GM21360 (cell line): ENCODE measurements at regions not wholly inside any gene's neighbourhood (a gene's known extent, or its start where the extent isn't known, plus 50 kb on each side); places are given as distances from the start of the nearest gene placed in this dataset.

Experiments used
- ATAC-seq: cut with Tn5 transposase; IDR thresholded peaks from one replicate; pipeline ENCODE4 v1.9.1; 2021; ENCODE audit warnings: mild to moderate bottlenecking, moderate library complexity; ENCODE audit not compliant: unreplicated experiment

DNA sequence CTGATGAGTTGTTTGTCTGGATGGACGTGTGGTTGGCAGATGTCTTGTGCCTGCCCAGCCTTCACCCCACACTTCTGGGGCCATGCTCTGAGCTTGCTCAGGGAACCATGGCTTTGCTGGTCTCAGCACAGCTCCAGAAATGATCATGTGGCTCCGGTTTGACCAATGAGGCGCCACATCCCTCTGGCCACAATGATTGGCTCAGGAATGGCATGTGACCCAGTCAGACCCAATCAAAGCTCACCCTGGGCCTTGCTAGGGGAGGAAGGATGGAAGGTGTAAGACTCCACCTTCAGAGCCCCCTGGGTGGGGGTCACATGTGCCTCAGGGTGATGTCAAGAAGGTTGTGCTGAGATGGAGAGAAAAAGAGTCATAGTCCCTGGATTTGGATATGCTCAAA, 281.6 kb upstream of the SULF2 start:
- ATAC-seq = no peak

DNA sequence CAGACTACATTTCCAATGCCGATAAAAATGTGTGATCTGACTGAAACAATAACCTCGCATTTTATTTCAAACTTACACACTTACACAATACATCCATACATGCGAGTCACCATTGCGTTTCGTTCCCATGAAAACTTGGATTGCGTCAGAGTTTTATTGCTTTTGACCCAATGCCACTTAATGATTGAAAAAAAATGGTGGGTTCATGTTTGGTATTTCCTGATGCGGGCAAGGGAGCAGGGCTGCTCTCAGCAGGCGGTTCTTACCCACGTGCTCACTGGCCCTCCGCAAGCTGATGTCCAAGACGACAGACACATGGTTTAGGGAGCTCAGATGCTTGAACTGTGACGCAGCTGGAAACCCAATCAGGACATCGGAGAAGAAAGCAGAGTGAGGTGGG, 281.0 kb upstream of the SULF2 start:
- no peak for ATAC-seq

DNA sequence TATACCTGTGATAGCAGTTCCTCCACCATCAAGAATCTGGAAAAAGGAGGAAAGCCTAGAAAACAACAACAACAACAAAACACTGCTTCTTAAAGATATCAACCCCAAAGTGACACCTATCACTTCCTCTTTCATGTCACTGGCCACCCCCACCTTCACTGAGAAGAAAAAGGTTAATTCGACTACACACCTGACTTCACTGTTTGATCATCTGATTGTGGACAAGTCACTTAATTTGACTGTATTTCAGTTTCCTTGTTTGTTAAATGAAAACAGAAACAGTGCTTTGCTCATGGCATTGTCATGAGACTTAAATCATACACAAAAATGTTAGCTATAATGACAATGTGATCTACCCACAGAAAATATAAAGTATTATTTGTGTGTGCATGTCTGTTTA, 280.6 kb upstream of the SULF2 start:
- no peak for ATAC-seq

DNA sequence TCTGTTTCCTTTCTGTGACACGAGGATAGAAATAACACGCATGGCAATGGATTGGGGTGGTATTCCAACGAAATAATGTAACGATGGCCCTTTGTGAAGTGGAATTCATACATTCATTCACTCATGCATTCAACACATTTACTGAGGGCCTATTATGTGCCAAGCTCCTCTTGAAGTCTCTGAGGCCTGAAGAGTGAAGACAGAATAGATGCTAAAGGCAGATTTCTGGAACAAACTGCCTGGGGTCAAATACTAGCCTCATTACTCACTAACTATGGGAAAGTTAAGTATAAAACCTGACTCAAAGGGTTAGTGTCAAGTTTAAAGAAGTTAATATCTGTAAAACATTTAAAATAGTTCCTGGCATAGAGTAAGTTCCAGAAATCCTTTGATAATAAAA, 279.6 kb upstream of the SULF2 start:
- ATAC-seq = no peak

DNA sequence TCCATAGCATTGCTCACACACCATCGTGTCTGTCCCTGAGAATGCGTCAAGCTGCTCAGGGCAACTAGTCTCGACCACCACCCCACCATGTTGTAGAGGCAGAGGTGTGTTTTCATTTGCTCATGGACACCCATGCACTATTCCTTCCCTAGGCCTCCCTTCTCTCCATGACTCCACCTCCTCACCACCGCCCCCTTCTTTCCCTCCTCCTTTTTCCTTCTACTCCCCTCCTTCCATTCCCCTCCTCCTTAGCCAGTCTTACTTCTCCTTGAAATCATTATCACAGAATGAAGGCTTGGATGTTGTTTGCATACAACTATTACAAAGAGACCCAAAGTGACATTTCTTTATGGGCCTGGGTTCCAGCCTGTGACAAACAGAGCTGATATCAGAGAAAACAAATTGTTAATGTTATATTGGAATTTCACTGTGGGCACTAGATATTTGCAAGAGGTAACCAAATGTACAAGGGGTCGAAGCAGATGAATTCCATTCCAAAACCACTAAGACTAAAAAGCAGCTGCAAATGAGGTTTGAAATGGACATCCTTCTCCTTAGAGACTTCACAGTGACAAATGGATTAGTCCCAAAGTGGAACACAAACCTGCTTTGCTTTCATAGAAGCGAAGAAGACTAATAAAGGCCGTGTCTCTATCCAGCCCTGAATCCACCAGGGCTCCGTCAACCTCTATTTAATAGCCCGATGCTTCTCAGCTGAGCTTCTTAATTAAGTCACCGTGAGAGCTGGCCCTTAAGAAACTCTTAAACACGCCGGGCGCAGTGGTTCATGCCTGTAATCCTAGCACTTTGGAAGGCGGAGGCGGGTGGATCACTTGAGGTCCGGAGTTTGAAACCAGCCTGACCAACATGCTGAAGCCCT, 275.8 kb upstream of the SULF2 start:
- no peak for ATAC-seq

DNA sequence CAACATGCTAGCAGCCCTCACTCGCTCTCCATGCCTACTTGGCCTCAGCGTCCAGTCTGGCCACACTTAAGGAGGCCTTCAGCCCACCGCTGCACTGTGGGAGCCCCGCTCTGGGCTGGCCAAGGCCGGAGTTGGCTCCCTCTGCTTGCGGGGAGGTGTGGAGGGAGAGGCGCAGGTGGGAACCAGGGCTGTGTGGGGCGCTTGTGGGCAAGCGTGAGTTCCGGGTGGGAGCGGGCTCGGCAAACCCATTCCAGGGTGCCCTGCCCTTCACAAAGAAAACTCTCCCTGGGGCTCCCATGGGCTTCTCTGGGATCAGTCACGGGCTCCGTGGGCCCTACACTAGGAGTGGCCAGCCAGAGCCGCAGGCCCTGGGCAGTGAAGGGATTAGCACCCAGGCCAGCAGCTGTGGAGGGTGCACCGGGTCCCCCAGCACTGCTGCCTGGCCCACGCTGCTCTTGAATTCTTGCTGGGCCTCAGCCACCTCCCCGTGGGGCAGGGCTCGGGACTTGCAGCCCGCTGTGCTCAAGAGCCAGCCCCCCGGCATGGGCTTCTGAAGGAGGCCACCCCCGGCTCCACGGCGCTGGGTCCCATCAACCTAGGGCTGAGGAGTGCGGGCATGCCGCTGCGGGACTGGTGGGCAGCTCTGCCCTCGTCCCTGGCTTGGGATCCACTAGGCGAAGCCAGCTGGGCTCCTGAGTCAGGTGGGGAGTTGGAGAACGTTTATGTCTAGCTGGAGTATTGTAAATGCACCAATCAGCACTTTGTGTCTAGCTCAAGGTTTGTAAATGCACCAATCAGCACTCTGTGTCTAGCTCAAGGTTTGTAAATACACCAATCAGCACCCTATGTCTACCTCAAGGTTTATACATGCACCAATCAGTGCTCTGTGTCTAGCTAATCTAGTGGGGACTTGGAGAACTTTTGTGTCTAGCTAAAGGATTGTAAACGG, 273.6 kb upstream of the SULF2 start:
- no peak for ATAC-seq

DNA sequence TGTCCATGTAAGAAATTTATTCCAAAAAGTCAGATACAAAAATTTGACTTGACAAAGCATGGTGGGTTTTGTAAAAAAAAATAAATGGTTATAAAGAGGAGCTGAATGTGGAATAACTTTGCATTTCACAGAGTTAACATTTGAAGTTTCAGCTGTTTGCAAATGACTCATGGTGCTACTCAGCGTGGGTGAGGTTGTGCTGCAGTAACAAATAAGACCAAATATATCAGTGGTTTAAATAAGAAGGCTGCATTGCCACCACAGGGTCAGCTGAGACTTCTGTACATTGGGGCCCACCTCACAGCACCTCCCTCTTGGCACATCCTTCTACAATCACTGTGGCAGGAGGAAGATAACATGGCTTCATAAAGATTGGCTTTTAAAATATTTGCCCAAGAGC, 272.5 kb upstream of the SULF2 start:
- ATAC-seq = no peak

DNA sequence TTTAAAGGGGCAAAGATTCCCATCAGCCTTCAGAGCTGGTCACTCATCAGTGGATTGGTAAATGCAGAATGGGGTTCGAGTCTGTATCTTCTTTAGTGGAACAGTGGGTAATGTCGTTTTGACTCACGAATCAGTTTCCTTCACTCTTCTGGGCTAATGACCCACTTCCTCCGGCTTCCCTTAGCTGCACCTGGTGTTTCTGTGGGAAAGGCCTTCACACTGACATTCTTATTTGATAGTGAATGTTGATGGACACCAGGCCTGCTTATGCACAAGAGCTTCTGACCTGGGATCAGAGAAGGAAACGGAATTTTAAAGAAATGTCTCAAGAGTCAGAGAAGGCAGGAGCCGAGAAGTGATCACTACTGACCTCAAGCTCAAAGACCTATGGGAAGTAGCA, 272.0 kb upstream of the SULF2 start:
- no peak for ATAC-seq

DNA sequence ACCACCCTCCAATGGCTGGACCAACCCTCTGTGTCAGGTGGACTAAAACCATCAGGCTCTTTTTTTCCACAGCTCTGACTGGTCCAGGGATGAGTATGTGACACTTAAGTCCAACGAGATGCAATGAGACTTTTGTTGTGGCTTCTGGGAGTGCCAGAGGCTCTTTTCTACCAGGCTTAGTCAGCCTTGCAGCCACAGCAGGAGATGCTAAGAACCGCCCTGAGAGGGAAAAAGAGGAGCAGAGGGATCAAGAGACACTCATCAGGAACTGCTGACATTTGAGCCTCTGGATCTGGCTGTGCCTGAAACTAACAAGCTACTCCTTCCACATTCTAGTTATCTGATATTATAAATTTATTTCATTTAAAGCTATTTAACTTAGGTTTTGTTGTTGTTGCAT, 270.9 kb upstream of the SULF2 start:
- ATAC-seq = no peak

DNA sequence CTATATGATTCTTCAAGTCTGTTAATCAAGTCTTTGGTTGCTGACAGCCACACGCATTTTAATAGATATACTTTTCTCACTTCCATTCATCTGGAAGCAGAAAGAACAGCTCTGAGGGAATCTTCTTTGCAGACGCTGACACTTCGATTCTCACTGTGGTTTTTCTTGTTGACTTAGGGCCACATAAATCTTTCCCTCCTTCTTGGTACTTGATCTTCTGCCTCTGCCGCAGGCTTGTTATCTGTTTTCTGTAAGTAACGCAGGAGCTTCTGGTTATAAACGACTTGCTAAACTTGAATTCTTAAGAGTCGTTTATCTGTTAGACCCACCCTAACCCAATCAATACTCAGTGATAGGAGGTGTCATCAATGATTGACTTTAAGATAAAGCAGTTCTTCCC, 268.8 kb upstream of the SULF2 start:
- ATAC-seq = no peak

DNA sequence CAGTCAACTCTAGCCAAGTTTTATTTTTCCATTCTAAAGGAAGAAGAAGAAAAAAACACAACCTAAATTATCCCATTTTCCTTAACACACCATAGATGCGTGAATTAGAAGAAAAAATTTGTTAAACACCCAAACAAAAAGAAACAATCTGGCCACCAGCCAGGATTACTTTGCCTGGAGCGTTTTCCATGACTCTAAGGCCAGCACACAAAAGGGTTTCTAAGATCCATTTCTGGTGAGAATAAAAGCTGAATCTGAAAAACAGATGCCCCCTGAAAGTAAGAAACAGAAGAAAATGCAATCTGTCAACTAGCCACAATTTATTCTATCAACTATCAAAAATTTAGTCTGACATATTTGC, 267.2 kb upstream of the SULF2 start:
- ATAC-seq = no peak

DNA sequence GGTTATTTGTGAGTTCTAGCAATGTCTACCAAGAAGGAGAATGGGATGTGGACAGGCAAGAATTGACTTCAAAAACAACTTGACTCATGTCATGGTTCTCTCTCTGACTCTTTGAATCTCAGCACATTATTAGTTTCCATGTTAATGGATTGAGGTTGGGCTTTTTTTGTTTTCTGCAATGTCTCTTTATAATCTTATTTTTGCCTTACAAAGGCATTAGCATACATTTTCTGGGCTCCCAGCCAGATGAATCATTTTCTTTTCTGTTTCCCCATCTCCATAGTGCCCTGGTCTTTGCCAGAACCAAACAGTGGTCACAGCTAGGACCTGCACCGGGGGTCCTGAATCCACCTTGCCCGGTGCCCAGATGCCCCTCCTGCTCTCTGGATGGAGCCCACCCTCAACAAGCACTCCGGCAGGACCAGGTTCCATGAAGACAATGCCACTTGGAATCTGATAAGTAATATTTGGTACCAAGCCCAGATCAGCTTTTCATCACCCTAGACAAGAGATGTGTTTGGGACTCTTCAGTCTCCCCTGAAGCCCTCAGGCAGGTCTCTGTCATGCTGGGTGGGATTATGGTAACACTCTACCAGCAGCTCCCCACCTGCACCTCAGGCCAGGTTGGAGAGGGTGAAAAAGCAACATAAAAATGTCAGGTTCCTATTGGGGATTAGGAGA, 266.7 kb upstream of the SULF2 start:
- no peak for ATAC-seq

DNA sequence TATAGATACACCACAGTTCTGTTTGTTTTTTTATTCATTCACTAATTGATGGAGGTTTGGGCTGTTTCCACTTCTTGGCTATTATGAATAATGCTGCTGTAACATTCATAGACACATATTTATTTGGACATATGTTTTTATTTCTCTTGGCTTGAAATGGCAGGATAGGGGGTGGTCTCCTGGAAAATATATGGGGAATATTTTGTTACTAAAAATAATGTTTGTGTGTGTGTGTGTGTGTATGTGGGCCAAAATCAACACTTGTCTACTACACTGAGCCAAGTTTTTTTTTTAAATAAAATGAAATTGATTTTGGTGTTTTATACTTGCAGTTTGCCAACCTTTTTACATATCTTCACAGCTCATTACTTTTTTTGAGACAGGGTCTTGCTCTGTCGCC, 264.4 kb upstream of the SULF2 start:
- no peak for ATAC-seq

DNA sequence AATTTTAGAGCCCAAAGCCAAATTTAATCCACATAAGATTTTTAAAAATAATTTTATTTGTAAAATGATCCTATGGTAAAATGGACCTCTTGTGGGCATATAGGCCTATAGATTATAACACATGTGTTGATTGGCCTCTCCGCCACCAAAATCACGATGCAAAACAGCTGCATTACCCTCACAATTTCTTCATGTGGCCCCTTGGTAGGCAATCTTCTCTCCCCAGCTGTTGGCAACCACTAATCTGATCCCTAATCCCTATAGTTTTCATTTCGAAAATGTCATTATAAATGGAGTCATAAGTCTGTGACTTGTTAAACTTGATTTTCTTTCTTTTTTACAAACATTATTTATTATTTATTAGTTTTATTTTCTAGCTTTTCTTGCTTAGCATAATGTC, 263.9 kb upstream of the SULF2 start:
- no peak for ATAC-seq

DNA sequence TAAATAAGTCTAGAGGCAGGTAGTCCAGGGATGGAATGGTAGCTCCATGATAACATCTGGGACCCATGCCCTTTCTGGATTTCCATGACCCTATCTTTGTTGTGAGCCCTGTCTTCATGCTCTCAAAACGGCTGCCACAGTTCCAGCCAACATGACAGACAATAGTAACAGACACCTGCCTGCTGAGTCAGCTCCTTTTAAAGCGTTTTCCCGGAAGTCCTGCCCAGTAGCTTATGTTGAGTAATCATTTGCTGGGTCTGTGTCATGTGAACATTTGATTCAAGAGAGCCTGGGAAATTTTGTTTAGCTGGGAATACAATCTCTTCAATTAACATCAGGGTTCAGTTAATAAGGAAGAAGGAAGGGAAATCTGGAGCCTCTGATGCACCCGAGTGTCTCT, 262.2 kb upstream of the SULF2 start:
- ATAC-seq = no peak

DNA sequence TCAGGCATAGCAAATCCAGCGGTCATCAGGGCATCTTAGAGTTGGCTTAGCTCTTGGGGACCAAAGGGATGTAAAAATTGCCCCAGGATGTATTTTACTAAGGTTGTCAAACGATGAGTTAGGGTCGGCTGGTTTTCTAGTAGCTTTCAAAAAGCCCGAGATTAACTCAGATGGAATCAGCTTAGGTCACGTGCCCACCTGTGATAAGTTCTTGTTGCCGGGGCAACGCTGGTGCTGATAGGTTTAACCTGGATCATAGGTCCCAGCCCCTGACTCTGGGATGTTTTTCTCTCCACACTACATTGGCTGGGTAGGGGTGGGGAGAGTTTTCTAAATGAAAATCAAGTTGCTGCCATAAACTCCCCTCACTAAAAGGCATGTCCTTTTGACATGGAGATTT, 257.3 kb upstream of the SULF2 start:
- no peak for ATAC-seq

DNA sequence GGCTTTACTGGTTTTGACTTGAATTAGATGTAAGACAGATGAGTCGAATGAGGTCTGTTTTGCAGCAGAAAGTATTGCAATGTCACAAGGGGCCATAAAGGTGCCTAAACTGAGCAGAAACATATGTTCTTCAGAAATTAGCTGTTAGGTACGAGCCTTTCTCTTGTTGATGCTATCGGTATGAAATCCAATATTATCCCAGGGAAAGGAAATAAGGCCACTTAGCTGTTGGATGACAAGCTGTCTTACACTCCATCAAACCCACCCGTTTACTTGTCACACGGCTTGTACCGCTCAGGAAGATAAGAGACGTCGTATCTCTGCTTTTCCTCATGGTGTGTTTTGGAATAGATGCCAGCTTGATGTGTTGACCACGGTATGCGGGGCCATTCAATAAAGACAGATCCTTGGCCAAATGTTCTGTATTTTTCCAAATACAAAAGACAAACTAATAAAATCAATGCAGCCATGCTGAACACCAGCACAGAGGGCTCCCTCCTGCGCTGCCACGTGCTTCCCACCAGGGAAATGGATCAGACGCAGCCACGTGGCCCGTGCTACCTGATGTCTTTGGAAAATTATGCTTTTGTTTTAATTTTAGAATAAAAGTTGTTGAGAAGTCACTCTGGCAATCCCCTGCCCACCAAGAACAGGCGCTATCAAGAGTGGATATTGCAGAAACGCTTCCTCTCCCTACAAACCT, 255.9 kb upstream of the SULF2 start:
- no peak for ATAC-seq

DNA sequence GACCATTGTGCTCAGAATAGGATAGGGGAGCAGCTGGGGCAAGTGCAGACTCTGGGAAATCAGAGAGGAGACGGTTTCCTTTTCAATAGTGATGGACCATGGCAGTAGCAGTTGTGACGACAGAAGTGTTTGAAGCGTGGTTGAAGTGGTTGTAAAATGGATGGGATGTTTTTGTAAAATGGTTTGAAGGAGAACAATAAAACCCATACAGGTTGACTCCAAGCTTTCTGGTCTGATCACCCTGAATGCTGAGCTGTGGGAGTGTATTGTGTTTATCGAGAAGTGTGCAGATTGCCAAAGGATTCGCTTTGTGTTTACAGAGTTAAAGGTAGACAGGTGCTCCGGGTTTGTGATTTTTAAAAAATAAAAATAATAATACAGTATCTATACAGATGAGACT, 255.2 kb upstream of the SULF2 start:
- ATAC-seq = no peak

DNA sequence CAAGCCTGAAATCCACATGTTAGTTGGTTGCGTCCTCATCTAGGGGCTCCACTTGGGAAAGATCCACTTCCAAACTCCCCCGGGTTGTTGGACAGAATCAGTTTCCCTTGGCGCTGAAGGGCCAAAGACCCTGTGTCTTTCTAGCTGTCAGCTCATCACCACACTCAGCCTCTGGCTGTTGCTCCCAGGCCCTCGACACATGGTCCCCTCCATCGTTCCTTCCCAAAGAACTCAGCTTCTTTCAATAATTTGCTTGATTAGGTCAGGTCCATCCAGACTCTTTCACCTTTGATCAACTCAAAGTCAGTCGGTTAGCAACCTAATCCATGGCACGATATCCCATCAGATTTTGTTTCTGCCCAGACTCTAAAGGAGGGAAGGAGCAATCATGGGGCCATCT, 254.8 kb upstream of the SULF2 start:
- no peak for ATAC-seq

DNA sequence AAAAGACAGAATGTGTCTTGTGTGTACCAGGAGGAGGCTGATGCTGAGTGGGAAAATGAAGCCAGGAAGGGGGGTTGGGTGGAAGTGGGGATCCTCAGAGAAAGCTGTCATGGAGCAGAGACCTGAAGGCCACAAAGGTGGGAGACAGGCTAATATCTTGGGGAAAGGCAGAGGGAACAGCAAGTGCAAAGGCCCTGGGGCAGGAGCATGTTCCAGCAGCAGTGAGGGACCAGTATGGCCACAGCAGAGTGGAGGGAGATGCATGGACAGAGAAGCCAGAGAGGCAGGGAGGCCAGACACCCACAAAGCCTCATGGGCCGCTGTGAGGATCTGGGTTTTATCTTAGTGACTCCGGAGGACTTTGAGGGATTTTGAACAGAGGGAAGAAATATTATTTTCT, 254.2 kb upstream of the SULF2 start:
- ATAC-seq = no peak

DNA sequence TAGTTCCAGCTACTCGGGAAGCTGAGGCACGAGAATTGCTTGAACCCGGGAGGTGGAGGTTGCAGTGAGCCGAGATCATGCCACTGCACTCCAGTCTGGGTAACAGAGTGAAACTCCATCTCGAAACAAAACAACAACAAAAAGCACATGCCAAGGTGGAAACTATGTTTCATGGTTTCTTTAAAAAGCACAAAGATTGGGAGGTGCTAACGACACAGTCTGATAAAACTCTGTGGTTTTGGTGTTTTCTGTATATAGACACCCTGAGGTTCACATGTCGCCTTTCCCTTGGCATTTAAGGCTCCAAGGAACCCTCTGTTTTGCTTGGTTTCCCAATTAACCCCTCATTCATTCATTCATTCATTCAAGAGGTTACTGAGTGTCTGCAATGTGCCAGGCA, 253.4 kb upstream of the SULF2 start:
- ATAC-seq = no peak
